Panc1 (cell line): ENCODE measurements at regions not wholly inside any gene's neighbourhood (a gene's known extent, or its start where the extent isn't known, plus 50 kb on each side); places are given as distances from the start of the nearest gene placed in this dataset.

Experiments used
- ATAC-seq: fragments of 200-7000 bp; cut with Tn5 transposase; 2 replicates; pipeline ENCODE4 v1.9.1; 2020; ENCODE audit warnings: mild to moderate bottlenecking, moderate library complexity
- BruUV-seq: library from RNA; stranded (reverse); fragments of 400-500 nt; replicated peaks from 2 replicates; lab custom pipeline; 2021; lab: Mats Ljungman, UMichigan
- CTCF ChIA-PET: fragments of 300-600 bp; sonication (Branson Sonifier 250); formaldehyde crosslinking; loops from one replicate; lab custom pipeline; 2022; ENCODE audit warnings: antibody characterized with exemption; lab: Charles Lee
- POLR2A ChIA-PET: fragments of 300-600 bp; sonication (Branson Sonifier 250); formaldehyde crosslinking; loops from one replicate; lab custom pipeline; 2022; ENCODE audit warnings: antibody characterized with exemption; lab: Charles Lee
- DNase-seq: peaks from one replicate; pipeline ENCODE4 v3.0.0-alpha.2; 2010; ENCODE audit warnings: low read depth, low spot score
- H3K27ac ChIP-seq: 2 replicates; pipeline ENCODE4 v1.5.1; 2011; ENCODE audit warnings: mild to moderate bottlenecking, low read length, inconsistent platforms
- H3K27me3 ChIP-seq: fragments of 200-500 bp; sonication (Bioruptor generic); 2 replicates; pipeline ENCODE4 v1.6.0; 2014; ENCODE audit warnings: low read length, inconsistent platforms; ENCODE audit not compliant: control insufficient read depth, insufficient read depth
- H3K36me3 ChIP-seq: fragments of 200-500 bp; sonication (Bioruptor generic); 2 replicates; pipeline ENCODE4 v1.5.1; 2014; ENCODE audit warnings: inconsistent platforms, mild to moderate bottlenecking, low read length, moderate library complexity; ENCODE audit not compliant: control insufficient read depth, insufficient read depth
- H3K4me1 ChIP-seq: 2 replicates; pipeline ENCODE4 v1.5.1; 2011; ENCODE audit warnings: inconsistent platforms, mild to moderate bottlenecking, low read length, moderate library complexity; ENCODE audit not compliant: control insufficient read depth, insufficient read depth
- H3K4me3 ChIP-seq, 2 experiments: 2 replicates each; pipeline ENCODE4 v1.5.1; 2011 to 2012; ENCODE audit warnings: low read depth in 2 of 2, low read length in 2 of 2, mild to moderate bottlenecking in 2 of 2, inconsistent platforms in 1 of 2, moderate library complexity in 1 of 2
- H3K9me3 ChIP-seq: fragments of 200-500 bp; sonication (Bioruptor generic); 2 replicates; pipeline ENCODE4 v1.5.1; 2014; ENCODE audit warnings: low read depth, mild to moderate bottlenecking, inconsistent platforms, low read length, moderate library complexity; ENCODE audit not compliant: control insufficient read depth, insufficient read depth
- CTCF ChIP-seq: fragments of 450-650 bp; IDR thresholded peaks from 2 replicates; pipeline ENCODE4 v1.5.1; 2017; ENCODE audit warnings: mild to moderate bottlenecking
- POLR2AphosphoS5 ChIP-seq: IDR thresholded peaks from 2 replicates; pipeline ENCODE4 v1.6.1; 2012; ENCODE audit warnings: mild to moderate bottlenecking, low read depth, low read length, moderate library complexity
- REST ChIP-seq, 2 experiments: IDR thresholded peaks; 2 replicates each; pipeline ENCODE4 v1.6.1; 2011 to 2012; ENCODE audit warnings: low read depth in 2 of 2, control low read depth in 1 of 2, low read length in 1 of 2, mild to moderate bottlenecking in 1 of 2, moderate library complexity in 1 of 2; ENCODE audit not compliant: insufficient read depth in 1 of 2
- SIN3A ChIP-seq: IDR thresholded peaks from 2 replicates; pipeline ENCODE4 v1.6.1; 2012; ENCODE audit warnings: low read depth, mild to moderate bottlenecking, low read length, moderate library complexity, borderline replicate concordance; ENCODE audit not compliant: insufficient read depth
- TCF7L2 ChIP-seq: IDR thresholded peaks from 2 replicates; pipeline ENCODE4 v1.6.1; 2011; ENCODE audit warnings: mild to moderate bottlenecking, low read depth, low read length, inconsistent platforms
- in situ Hi-C: cut with HindIII; loops from 2 replicates; pipeline ENCODE4 v1.10.0; 2016; ENCODE audit warnings: low sequenced_read_pairs, low pct_unique_long_range_greater_than_20kb
- intact Hi-C: fragments of 100-400 bp; cut with micrococcal nuclease; formaldehyde crosslinking; loops from one replicate; pipeline ENCODE4 v1.10.0; 2022; ENCODE audit not compliant: unreplicated experiment

- Histone ChIP-seq H3K9me3 (no peaks in the 10 kb centered on the region), H3K27ac (no peak overlapping the region), H3K4me3 (no peak overlapping the region), H3K27me3 (no peaks in the 10 kb centered on the region), H3K36me3 (no peaks in the 10 kb centered on the region), H3K4me1 (no peaks in the 10 kb centered on the region)
- ChIA-PET CTCF (no interaction called here), POLR2A (no interaction called here)
- DNase-seq (no peak), ATAC-seq (no peak)
- no TSS peak for BruUV-seq
- in situ Hi-C loops, result no loop called here
- intact Hi-C loops, result no loop called here
- TF ChIP-seq CTCF (no peak), REST (IDR thresholded peaks at IDR 0.05; ENCODE audit: insufficient read depth in 1 of 2, low read depth in 2 of 2, low read length in 1 of 2) (no peak), TCF7L2 (no peak), POLR2AphosphoS5 (no peak), SIN3A (no peak)
These were observed 332.5 kb downstream of the WDR11 start for GRCh38 chr10:121183707-121184106.

- Histone ChIP-seq H3K36me3 (no peaks in the 10 kb centered on the region), H3K27me3 (no peaks in the 10 kb centered on the region), H3K27ac (no peak overlapping the region), H3K9me3 (no peaks in the 10 kb centered on the region), H3K4me1 (no peaks in the 10 kb centered on the region), H3K4me3 (no peak overlapping the region)
- DNase-seq (no peak), ATAC-seq (no peak)
- TF ChIP-seq SIN3A, result no peak
- no peak for TF ChIP-seq TCF7L2
- no peak for TF ChIP-seq CTCF
- no peak for TF ChIP-seq REST (IDR thresholded peaks at IDR 0.05; ENCODE audit: insufficient read depth in 1 of 2, low read depth in 2 of 2, low read length in 1 of 2)
- no peak for TF ChIP-seq POLR2AphosphoS5
- CTCF ChIA-PET, result no interaction called here
- intact Hi-C loops, result no loop called here
- POLR2A ChIA-PET, result no interaction called here
- in situ Hi-C loops, result no loop called here
- BruUV-seq, result no TSS peak
These were observed 334.8 kb downstream of the WDR11 start for GRCh38 chr10:121185816-121186455.
